OCI-LY3 (cell line): ENCODE measurements at regions not wholly inside any gene's neighbourhood (a gene's known extent, or its start where the extent isn't known, plus 50 kb on each side); places are given as distances from the start of the nearest gene placed in this dataset.

Experiments used
- CTCF ChIP-seq: fragments of 200-600, 300-600 bp; sonication (generic); IDR thresholded peaks from 2 replicates; pipeline ENCODE4 v1.5.1; 2014; ENCODE audit warnings: antibody characterized with exemption, low read length, low read depth
- EZH2phosphoT487 ChIP-seq: fragments of 200-600 bp; shearing (Covaris generic); IDR thresholded peaks from 2 replicates; pipeline ENCODE4 v1.6.1; 2018; ENCODE audit warnings: antibody characterized with exemption, mixed run types, low read depth

GRCh38 chr2:188032786-188033185 lies 258.9 kb upstream of the GULP1 start:
- TF ChIP-seq CTCF (no peak), EZH2phosphoT487 (no peak)
